NCI-H2081 treated with DMSO at 0.1 percent for 48 hours (cell line): ENCODE measurements at regions not wholly inside any gene's neighbourhood (a gene's known extent, or its start where the extent isn't known, plus 50 kb on each side); places are given as distances from the start of the nearest gene placed in this dataset.
"Not testable (repeated sequence)": the region's sequence is repeated elsewhere in the genome, so short reads cannot be mapped to it uniquely, and the experiment has no call there.

Experiments
- DNase-seq: peaks from one replicate; lab custom pipeline; 2025; lab: John Stamatoyannopoulos, UW

DNA sequence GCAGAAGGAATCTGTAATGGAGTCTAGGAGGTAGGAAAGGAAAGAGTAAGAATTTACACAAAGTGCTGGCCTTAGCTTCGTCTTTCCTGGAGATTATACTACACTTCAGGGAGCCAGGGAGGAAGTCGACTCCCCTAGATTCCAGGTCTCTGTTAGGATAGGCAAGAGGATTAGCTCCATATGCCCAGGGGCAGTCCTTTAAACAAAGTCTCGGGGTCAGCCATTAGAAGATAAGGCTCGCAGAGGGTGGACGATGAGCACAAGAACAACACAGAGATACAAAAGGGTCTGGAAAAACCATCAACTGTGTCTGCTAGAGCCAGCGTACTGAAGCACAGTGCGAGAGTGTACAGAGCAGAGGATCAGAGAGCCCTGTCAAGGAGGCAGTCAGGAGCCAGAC lies 344.7 kb upstream of the TNC start:
- no peak for DNase-seq

DNA sequence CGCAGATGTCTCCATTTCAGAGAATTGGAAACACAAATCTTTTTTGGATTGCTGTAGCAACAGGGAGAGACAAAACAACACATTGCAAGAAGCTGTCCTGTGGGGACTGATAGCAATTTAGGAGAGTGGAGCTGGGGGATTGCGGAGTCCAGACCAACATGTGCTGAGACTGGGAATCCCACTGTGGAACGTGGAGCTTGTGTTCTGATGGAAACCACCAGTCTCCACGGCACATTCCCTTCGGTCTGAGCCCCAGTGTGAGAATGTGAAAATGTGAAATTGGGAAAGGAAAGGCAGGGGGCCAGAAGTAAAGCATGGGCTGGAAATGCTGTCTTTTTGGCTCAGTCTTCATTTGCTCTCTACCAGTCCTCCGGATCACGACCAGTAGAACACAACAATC lies 348.8 kb upstream of the TNC start:
- DNase-seq, result no peak

DNA sequence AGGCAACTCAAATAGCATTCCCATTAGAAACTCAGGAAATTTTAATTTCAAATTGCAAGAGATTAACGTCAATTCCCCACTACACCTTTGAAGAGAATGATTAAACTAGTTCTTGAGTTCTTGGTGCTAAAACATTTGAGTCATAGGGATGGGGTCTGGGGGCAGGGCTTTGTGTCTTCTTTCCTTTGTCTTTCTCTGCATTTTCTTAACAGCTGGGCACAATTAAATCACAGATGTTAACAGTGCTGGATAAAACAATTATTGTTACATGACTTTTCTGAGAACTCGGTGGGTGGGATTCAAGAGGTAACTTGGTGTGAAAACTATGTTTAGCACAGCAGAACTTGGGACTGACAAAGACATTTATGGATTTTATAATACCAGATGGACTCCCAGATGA lies 351.9 kb upstream of the TNC start:
- DNase-seq, result no peak

DNA sequence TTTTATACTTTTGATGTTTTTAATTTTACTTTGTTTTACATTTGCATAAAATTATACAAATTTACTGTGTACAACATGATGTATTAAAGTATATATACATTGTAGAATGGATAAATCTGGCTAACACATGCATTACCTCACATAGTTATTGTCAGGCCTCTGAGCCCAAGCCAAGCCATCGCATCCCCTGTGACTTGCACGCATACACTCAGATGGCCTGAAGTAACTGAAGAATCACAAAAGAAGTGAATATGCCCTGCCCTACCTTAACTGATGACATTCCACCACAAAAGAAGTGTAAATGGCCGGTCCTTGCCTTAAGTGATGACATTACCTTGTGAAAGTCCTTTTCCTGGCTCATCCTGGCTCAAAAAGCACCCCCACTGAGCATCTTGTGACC lies 355.1 kb upstream of the TNC start:
- DNase-seq, result not testable (repeated sequence)

DNA sequence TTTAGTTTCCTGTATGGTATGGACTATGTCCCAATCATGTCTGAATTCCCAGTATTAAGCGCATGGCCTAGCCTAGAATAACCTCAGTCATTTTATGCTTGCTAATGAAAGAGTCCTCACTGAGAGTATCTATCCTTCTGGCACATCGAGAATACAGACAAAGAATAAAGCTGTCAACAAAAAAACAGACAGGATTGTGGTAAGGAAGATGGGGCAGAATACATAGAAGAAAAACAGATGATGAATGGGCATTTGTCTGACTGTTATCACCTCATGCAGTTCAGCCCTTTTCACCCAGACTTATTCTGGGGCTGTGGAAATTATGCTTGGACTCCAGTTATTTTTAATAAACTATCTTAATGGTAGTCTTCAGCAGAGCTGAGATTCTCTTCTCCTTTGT lies 363.8 kb upstream of the TNC start:
- DNase-seq, result no peak

DNA sequence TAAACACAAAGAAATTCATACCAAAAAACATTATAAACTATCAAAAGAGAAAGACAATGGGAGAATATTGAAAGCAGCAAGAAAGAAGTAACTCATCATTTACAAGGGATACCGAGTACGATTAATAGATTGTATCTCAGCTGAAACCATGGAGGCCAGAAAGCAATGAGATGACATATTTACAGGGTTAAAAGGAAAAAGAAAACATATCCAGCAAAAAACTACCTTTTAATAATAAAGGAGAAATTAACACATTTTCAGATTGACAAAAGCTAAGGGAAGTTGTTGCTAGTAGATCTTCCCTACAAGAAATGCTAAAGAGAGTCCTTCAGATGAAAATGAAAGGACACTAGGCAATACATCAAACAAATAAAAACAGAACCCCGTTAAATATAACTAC lies 364.8 kb upstream of the TNC start:
- DNase-seq, result no peak

DNA sequence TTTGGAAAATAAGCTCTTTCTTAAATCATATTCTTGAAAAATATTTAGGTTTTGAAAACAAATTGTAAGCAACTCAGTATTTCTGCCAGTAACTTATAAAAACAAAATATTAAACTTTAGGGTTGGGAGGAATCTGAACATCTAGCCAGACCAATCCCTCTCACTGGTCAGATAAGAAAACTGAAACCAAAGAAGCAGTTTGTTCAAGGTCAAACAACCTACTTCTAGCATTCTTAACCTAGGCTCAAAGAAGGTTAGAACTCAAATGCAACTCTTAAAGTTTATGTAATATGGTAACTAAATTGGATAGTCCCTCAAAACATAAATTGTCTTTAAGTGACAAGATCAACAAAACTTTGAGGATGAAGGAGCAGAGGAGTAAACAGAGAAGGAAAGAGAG lies 374.9 kb upstream of the TNC start:
- no peak for DNase-seq

DNA sequence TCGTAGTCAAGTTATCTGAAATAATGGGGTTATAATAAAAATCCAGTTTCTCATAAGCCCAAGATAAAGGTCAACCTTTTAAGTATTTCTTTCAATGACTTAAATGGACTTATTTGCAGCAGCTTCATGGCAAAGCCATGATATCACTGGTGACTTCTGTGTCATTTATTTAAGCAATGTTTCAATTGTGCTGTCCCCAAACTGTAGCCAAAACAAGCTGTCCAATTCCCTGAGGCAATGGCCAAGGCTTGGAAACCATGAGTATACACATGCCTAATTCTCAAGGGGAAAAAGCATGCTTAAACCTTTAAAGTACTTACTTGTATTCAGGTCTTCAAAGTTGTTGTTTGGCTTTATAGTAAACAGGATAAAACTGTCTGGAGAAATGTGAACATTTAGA lies 376.4 kb upstream of the TNC start:
- no peak for DNase-seq

DNA sequence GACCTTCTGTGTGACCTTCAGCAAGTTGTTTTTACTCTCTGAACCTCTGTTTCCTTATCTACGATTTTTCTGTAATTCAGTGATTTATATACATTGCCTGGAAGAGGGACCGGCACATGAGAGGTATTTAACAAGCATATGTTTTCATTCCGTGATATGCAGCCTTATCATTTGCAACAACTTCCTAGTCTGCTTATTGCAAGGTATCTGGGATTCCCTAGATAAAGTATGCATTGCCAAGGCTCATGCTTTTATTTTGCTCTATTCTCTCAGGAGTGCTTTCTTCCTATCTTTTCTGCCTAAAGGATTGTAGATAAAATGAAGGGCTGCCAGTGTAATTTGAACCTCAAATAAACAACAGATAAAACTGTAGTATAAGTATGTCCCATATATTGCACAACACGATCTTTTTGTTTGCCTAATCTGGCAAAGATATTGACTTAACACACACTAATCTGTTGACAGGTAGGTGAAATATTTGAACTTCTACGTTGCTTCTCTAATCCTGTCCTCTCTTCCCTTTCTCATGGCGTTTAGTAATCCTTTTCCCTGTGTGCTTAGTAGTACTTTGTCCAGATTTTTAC lies 377.2 kb upstream of the TNC start:
- DNase-seq, result no peak

DNA sequence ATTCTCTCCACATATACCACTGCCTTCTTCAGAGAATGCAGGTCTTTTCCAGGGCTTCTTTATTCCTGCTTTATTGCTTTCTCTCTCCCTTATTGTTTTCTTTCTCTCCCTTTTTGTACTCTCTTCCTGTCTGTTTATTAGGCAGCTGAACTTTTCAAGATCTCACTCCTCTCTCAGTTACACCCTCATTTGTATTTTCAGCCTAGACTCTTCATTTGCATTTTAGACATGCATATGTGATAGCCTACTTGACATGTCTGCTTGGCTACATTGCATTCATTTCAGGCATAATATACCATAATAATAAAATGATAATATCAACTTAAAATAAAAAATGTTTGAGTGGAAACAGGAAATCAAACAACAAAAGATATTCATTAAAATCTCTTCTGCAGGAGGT lies 377.9 kb upstream of the TNC start:
- DNase-seq, result no peak

DNA sequence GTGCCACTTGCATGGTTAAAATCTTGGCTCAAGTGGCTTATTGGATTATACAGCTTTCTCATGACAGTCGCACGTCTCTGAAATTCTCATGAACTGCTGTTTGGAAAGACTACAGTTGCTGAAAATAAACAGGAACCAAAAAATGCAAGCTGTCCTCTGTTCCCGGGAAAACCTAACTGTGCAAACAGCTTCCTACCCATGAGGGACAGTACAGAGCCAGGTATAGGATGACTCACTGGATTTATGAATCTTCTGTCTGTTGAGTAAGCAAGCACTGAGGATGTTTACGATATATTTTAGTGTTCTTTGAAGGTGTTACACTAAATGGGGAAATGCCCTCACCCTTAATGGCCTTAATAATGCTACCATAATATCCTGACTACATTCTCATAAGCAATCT lies 380.3 kb upstream of the TNC start:
- no peak for DNase-seq

DNA sequence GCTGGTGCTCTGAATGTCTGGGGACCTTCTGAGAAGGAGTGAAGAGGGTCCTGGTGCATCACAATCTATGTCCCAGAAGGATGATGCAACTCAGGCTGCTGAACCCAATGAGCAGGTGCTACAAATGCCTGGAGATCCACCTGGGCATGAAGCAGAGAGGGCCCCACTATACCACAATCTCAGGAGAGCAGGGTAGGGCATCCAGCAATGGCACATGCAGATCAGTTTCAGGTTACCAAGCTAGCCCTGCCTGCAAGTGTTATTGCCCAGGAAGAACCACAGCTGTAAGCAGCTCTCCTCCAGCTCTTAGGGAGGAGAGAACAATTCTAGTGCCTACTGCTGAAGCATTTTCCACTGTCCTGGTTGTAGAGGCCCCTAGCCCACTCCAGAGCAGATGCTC lies 389.2 kb upstream of the TNC start:
- no peak for DNase-seq

DNA sequence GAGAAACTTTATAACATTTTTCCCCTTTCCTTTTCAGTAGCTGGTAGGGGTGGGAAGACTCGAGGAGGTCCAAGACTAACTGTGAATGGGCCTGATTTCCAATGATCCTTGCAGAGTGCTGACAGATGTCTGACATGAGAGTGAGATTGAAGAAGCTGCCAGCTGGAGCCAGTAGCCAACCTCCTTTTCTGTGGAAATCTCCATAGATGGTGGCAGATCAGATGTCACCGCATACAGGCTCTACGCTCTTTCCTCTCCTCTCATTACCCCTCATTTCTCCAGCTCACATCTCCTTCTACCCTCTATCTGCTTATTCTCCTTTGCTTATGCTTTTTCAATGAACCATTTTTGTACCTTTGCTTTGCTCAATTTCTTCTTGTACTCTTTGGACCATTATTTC lies 395.2 kb upstream of the TNC start:
- DNase-seq, result no peak

DNA sequence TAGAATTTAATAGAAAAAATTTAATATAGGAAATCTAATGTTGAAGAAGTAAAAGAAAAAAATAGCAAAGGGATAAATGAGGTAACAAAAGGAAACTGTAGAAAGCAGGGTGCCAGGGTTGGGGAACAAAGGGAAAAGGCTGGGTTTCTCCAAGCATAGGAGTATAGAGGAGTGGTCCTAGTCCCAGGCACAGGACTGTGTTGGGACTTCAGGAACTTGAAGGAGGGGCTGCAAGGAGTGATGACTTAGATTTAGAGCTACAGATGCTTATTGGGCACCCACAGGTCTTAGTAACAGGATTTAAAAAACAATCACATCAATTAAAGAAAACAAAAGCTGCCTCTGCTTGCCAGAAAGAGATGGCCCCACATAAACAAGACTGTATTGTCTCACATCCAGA lies 396.5 kb upstream of the TNC start:
- no peak for DNase-seq

DNA sequence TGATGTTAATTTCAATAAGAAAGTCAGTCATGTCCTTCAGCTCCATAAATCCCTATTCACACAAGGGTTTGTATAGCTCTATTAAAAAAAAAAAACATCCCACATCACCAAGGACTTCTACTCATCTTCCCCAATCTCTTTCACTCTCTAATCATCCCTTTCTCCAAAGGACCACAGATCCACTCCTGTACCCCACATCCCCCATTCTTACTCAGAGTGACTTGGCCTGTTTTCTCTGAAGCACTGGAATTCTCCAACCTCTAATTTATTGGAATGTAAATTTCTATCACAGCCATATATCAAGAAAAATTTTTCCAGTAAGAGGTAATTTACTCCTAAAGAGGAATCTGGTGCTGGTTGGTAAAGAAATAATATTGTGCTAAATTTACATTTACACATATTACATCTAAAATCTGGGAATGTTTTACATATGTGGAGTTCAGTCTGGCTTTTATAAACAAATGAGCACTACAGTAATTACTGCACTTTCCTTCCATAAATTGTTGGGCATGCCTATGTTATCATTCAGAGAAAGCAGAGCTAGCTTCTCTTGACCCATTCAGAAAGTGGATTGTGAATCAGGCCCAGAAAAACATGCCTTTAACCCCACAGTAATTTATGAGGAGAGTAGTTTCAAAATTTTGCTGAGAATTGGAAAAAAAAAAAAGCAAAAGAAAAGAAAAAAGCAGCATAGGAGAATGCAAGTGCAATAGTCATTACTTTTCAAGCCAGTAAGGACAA lies 399.5 kb upstream of the TNC start:
- no peak for DNase-seq

DNA sequence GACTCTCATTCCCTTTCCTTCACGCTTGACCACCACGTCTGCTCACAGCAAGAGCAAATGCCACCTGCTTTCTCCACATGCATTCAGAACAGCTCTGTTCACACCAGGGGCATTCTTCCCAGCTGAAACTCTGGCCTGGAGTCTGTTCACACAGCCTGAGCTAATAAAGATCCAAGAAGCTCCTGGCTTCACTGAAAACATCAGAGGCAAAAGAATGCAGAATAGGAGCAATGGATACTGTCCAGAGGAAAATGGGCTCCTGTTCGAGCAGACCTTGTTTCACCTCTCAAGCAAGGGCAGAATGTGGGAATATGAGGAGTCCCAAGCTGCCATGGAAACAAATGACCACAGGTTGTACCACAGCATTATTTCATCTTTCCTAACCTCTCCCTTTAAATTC lies 402.7 kb upstream of the TNC start:
- DNase-seq, result no peak

DNA sequence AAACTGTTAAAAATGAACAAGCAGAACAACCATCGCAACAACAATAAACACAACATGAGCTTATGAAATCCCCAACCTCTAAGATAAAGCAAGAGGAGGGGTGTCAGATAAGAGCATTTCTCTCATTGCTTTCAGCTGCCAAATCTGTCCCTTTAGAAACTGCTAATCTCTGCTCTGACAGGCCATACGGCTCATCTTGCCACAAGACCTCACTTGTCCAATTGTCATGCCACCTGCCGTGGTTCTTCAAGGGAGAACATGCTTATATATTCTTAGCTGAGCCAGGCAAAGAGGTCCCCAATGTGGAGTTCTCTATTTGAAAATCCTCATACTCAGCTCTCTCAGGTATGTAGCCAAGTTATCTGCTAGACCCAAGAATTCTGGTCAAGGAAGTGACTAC lies 405.0 kb upstream of the TNC start:
- no peak for DNase-seq

DNA sequence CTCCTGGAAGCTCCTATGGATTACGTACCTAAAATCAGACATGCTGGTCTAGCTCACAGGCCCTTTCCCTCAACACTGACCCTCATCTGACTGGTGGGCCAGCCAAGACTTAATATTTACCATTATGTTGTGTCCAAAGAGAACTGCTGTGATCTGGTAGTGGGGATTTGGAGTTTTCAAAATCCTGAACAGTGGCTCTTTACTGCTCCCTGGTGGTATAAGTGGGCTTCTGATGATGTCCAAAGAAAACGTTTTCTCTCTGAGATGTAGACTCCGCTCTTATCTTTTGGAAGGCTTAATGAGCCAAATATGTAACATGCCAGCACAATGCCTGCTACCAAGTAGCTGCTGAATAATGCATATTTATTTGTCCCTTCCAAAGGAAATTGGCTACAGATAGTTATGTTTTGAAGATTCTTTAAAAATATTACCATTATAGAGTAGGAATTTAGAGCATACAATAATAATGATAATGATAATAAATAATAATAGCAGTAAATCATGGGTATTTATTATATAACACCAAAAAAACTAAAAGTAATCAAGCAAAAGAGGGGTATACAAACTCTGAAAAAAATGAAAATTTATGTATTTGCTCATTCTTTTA lies 406.6 kb upstream of the TNC start:
- peak; percentile 32 for DNase-seq

DNA sequence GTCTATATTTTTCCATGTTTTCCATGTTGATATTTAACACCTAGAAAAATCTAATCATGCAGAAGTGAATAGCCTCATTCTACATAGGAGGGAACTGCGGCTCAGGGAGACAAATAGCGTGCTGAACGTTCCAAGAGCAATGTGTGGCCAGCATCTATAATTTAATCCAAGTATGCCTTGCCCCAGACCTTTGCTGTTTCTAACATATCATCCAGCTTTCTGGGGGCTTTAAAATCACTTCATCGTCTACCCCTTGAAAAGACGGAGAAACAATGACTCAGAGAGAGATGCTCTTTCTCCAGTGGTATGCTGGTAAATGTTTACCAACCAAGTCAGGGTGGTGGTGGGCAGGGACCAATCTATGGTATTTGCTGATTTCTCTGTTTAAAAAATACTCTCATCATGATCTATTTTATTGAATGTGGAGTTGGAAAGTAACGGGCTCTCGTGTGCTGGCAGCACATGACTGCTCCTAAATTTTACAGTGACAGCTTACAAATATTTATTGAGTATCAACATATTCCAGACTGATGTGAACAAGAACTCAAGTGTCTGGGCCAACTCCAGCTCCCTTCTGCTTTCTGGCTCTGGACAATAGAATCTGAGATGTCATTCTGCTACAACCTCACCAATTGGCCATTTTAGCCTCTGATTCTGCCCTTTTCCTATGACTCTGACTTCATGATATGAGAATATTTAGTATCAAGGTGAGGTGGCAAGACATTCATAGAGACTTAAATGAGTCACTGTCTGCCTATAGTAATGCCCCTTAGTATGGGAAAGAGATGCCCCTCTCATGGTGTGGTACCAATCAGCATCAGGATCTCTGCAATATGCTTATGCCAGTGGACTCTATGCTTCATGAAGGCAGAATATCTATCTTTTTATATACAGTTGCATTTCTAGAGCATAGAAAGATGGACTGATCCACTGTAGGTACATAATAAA lies 407.4 kb upstream of the TNC start:
- DNase-seq, result no peak

DNA sequence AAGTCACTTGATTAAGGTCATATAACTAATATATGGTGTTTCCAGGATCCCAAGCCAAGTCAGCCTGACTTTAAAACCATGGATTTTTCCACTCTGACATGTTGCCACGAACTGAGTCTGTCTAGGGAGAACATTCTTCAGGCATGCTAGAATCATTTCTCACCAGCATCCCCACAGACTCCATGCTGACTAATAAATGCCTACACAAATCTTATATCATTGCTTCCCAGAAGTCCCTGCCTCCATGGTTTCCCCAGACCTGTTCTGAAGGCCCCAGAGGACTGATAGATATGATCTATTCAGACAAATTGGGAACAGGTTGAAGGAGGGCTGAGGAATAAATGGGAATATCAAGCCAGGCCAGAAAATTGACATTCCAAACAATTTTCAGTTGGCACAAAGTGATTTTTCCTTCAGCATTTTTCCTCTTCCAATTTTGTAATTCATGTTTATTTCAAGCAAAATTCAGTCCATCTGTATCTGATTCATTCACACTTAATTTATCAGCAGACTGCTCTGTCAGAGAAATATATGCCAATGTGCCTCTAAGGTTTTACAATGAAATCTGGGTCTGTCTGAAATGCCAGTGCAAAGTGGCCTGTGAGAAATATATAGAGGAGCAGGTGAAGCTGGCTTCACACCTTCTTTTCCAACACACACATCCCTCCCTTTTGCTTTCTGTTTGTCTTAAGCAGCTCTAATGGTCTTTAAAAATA lies 413.6 kb upstream of the TNC start:
- no peak for DNase-seq

DNA sequence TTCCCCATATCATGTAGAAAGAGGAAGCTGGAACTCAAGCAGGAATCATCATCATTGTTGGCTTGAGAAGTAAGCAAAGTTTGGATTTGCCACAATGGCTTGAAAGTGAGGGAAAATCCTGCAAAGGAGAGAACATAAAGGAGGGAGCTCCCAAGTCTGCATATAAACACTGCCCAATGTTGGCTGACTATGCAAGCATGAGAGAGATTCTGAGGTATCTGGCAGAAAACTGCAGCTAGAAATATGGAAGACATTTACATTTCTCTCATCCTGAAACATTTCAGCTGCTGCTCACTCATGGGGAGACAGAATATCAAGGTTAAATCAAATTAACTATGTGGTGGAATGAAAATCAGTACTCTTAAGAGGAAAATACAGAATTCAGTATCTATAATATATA lies 415.6 kb upstream of the TNC start:
- DNase-seq, result no peak

DNA sequence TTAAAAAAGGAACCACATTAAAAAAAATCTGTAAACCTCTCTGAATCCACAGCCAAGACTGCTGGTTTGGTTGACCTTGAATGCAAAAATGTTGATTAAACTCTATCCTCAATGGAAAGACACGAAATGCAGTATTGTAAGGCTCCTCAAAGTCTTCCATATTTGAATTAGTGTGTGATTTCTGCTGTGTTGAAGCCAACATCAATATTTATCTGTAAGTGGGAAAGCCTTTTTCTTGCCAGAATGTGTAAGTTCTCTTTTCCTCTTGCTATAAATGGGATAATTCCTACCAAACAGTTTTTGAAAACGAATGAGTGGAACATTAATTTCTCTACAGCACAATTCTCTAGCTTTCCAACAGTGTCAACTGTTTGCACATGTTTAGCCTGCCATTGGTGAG lies 422.1 kb upstream of the TNC start:
- DNase-seq, result no peak
